ENCODE measurements at regions not wholly inside any gene's neighbourhood (a gene's known extent, or its start where the extent isn't known, plus 50 kb on each side); places are given as distances from the start of the nearest gene placed in this dataset.

DNA sequence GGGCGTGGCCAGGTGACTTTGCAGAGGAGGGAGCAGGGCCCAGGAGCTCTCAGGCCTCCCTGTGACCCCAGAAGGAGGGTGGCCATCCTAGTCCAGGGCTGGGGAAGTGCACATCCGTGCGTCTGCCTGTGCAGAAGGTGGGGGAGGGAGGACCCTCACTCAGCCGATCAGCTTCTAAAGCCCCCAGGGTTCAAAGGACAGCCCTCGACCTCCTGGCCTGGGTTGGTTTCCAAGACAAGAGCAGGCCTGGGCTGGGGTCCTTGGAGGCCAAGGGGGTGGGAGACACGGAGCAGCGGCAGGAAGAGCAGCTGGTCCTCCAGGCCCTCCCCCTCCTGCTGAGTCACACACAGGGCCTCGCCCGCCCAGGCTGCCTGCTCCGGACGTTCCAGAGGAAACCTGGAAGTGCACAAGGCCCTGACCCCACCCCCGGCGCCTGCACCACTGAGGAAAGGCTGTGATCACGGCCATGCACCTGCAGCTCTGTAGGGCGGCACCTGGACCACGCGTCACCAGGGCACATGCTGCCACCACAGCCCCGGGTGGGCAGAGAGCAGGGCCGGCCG lies 67.1 kb upstream of the ZNF469 start:
- H4K20me1 ChIP-seq (replicated peaks; ENCODE audit: insufficient read depth) = no peaks in the 10 kb centered on the region
- H3K27me3 Mint-ChIP-seq (ENCODE audit: insufficient read depth, low read depth, poor library complexity) = peaks cover 6% of the 10 kb centered on the region
- H3K4me2 ChIP-seq = no peak overlapping the region
- no peak overlapping the region for H3K4me3 ChIP-seq
- no peaks in the 10 kb centered on the region for H3K27me3 ChIP-seq (ENCODE audit: insufficient read depth)
- H3K27ac ChIP-seq (ENCODE audit: low read depth) = no peak overlapping the region
- H3K4me1 Mint-ChIP-seq = no peaks in the 10 kb centered on the region; the same call in 2 of the 3 replicates
- H3K36me3 Mint-ChIP-seq (ENCODE audit: low read depth) = no peaks in the 10 kb centered on the region; the same call in 2 of the 3 replicates
- no peak overlapping the region for H3K4me3 Mint-ChIP-seq
- H2AFZ ChIP-seq = no peak overlapping the region
- no peak overlapping the region for H3K27ac Mint-ChIP-seq
- H3K9me3 Mint-ChIP-seq = peaks cover 13% of the 10 kb centered on the region
- no peaks in the 10 kb centered on the region for H3K79me2 ChIP-seq (replicated peaks; ENCODE audit: insufficient read depth)
- no peaks in the 10 kb centered on the region for H3K4me1 ChIP-seq (ENCODE audit: insufficient read depth)
- no peaks in the 10 kb centered on the region for H3F3A ChIP-seq (replicated peaks; ENCODE audit: low read depth)
- ATAC-seq = peak; percentile 39; the same call in 2 of the 3 replicates
- TF ChIP-seq JUNB (IDR thresholded peaks at IDR 0.05; ENCODE audit: unreplicated experiment) = no peak
- TF ChIP-seq, protein P1, sequence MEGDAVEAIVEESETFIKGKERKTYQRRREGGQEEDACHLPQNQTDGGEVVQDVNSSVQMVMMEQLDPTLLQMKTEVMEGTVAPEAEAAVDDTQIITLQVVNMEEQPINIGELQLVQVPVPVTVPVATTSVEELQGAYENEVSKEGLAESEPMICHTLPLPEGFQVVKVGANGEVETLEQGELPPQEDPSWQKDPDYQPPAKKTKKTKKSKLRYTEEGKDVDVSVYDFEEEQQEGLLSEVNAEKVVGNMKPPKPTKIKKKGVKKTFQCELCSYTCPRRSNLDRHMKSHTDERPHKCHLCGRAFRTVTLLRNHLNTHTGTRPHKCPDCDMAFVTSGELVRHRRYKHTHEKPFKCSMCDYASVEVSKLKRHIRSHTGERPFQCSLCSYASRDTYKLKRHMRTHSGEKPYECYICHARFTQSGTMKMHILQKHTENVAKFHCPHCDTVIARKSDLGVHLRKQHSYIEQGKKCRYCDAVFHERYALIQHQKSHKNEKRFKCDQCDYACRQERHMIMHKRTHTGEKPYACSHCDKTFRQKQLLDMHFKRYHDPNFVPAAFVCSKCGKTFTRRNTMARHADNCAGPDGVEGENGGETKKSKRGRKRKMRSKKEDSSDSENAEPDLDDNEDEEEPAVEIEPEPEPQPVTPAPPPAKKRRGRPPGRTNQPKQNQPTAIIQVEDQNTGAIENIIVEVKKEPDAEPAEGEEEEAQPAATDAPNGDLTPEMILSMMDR (conservative IDR thresholded peaks at IDR 0.05; ENCODE audit: low read depth in 2 of 2) = no peak
- no peak for TF ChIP-seq ZNF331 (CRISPR knock-in tag; IDR thresholded peaks at IDR 0.05; ENCODE audit: low read depth)
- TF ChIP-seq, protein P2, sequence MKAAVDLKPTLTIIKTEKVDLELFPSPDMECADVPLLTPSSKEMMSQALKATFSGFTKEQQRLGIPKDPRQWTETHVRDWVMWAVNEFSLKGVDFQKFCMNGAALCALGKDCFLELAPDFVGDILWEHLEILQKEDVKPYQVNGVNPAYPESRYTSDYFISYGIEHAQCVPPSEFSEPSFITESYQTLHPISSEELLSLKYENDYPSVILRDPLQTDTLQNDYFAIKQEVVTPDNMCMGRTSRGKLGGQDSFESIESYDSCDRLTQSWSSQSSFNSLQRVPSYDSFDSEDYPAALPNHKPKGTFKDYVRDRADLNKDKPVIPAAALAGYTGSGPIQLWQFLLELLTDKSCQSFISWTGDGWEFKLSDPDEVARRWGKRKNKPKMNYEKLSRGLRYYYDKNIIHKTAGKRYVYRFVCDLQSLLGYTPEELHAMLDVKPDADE (IDR thresholded peaks at IDR 0.05) = no peak
- TF ChIP-seq CREB1 (CRISPR knock-in tag; IDR thresholded peaks at IDR 0.05; ENCODE audit: low read depth) = no peak
- no peak for TF ChIP-seq EZH2phosphoT487 (IDR thresholded peaks at IDR 0.05; ENCODE audit: unreplicated experiment)
- TF ChIP-seq ZNF114 (CRISPR knock-in tag; IDR thresholded peaks at IDR 0.05) = no peak
- TF ChIP-seq STAT1 (IDR thresholded peaks at IDR 0.05; ENCODE audit: unreplicated experiment) = no peak
- no peak for TF ChIP-seq POLR2AphosphoS5 (IDR thresholded peaks at IDR 0.05; ENCODE audit: low read depth)
- TF ChIP-seq, protein P3, sequence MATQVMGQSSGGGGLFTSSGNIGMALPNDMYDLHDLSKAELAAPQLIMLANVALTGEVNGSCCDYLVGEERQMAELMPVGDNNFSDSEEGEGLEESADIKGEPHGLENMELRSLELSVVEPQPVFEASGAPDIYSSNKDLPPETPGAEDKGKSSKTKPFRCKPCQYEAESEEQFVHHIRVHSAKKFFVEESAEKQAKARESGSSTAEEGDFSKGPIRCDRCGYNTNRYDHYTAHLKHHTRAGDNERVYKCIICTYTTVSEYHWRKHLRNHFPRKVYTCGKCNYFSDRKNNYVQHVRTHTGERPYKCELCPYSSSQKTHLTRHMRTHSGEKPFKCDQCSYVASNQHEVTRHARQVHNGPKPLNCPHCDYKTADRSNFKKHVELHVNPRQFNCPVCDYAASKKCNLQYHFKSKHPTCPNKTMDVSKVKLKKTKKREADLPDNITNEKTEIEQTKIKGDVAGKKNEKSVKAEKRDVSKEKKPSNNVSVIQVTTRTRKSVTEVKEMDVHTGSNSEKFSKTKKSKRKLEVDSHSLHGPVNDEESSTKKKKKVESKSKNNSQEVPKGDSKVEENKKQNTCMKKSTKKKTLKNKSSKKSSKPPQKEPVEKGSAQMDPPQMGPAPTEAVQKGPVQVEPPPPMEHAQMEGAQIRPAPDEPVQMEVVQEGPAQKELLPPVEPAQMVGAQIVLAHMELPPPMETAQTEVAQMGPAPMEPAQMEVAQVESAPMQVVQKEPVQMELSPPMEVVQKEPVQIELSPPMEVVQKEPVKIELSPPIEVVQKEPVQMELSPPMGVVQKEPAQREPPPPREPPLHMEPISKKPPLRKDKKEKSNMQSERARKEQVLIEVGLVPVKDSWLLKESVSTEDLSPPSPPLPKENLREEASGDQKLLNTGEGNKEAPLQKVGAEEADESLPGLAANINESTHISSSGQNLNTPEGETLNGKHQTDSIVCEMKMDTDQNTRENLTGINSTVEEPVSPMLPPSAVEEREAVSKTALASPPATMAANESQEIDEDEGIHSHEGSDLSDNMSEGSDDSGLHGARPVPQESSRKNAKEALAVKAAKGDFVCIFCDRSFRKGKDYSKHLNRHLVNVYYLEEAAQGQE (IDR thresholded peaks at IDR 0.05; ENCODE audit: unreplicated experiment) = no peak
- no peak for TF ChIP-seq NANOG (IDR thresholded peaks at IDR 0.05; ENCODE audit: borderline replicate concordance)
- no peak for DNase-seq (ENCODE audit: low spot score)
- H3K36me3 ChIP-seq (ENCODE audit: insufficient read depth) = no peaks in the 10 kb centered on the region
- no peaks in the 10 kb centered on the region for H3K9me2 ChIP-seq (ENCODE audit: insufficient read depth)
